GM12865 (cell line): ENCODE measurements at regions not wholly inside any gene's neighbourhood (a gene's known extent, or its start where the extent isn't known, plus 50 kb on each side); places are given as distances from the start of the nearest gene placed in this dataset.
"Not testable (repeated sequence)": the region's sequence is repeated elsewhere in the genome, so short reads cannot be mapped to it uniquely, and the experiment has no call there.

Experiments used
- DNase-seq: peaks from one replicate; pipeline ENCODE4 v3.0.0; 2010; ENCODE audit warnings: low read depth
- H3K4me3 ChIP-seq: 2 replicates; pipeline ENCODE4 v1.5.1; 2011; ENCODE audit warnings: mild to moderate bottlenecking, low read depth, low read length, control low read depth
- TF ChIP-seq, protein P1 (sequence below): IDR thresholded peaks from 2 replicates; pipeline ENCODE4 v1.5.1; 2011; ENCODE audit warnings: low read length, control low read depth, low read depth, inconsistent platforms; ENCODE audit not compliant: insufficient read depth; ENCODE audit errors: missing control alignments

DNA sequence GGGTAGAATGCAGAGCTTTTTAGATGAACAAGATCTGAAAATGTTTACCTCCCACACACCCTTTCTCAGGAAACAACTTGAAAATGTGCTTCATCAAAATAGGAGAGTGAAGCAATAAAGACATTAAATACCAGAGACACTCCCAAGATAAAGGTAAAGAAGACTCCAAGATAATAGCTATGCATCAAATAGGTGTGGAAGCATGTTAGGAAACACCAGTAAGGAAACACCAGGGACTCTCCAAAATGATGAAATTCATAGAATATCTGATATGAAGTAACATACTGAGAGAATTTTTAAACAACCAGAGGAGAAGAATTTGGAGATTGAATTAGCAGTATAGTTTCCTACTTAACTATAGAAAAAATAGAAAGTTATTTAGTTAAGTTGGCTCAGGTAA lies 57.0 kb downstream of the OR10A6 start:
- TF ChIP-seq, protein P1, sequence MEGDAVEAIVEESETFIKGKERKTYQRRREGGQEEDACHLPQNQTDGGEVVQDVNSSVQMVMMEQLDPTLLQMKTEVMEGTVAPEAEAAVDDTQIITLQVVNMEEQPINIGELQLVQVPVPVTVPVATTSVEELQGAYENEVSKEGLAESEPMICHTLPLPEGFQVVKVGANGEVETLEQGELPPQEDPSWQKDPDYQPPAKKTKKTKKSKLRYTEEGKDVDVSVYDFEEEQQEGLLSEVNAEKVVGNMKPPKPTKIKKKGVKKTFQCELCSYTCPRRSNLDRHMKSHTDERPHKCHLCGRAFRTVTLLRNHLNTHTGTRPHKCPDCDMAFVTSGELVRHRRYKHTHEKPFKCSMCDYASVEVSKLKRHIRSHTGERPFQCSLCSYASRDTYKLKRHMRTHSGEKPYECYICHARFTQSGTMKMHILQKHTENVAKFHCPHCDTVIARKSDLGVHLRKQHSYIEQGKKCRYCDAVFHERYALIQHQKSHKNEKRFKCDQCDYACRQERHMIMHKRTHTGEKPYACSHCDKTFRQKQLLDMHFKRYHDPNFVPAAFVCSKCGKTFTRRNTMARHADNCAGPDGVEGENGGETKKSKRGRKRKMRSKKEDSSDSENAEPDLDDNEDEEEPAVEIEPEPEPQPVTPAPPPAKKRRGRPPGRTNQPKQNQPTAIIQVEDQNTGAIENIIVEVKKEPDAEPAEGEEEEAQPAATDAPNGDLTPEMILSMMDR = no peak
- DNase-seq = no peak
- H3K4me3 ChIP-seq = no peak overlapping the region

DNA sequence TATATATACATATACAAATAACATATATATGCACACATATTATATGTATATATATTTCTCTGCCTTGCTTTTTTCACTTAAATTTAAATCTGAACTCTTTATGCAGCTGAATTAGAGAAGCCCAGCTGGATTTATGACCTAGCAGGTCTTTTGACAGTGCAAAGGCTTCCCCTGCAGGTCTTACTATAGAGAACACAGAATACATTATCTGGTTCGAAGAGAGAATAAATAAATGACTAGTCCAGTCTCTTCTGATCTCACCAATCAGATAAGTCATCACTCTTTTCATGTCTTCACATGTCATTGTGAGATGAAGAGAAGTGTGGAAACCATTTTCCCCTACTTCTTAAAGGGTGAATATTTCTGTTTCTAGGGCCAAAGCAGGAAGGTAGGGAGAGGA lies 58.2 kb downstream of the OR10A6 start:
- TF ChIP-seq, protein P1 = no peak
- no peak overlapping the region for H3K4me3 ChIP-seq
- DNase-seq = no peak

DNA sequence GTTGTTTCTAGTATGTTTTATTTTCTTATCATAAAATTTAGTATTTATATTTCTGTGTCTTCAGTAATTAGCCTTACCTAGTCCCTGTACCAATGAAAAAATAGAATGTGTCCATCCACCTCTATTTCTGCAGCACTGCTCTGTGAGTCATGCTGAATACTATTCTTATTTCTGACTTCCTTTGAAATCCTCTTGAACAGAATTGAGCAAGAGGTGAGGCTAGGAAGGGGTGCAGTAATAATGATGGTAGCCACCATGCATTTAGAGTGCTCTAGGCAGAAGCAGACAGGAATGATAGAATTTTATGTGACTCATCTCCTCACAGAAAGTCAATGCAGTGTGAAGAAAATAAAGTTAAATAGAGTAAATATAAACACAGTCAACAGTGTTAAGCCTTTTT lies 60.0 kb downstream of the OR10A6 start:
- H3K4me3 ChIP-seq = no peak overlapping the region
- TF ChIP-seq, protein P1 = no peak
- DNase-seq = no peak

DNA sequence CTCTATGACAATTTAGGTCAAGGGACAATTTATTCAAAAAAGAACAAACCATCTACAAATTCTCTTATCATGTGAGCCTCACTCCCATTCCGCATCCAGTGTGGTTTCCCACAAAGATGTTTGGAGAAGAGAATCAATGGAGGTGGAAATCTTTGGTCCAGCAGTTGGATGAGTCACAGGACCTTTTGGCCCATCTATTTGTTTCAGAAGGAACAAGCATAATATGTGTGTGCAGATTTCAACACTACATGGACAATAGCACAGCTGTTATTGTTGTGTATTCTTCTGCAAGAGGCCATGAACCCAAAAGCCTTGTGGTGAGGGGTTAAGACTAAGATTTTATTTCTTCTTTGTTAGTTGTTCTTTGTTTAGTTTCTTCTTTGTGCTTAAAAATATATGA lies 61.6 kb downstream of the OR10A6 start:
- DNase-seq = no peak
- H3K4me3 ChIP-seq = no peak overlapping the region
- TF ChIP-seq, protein P1 = no peak

DNA sequence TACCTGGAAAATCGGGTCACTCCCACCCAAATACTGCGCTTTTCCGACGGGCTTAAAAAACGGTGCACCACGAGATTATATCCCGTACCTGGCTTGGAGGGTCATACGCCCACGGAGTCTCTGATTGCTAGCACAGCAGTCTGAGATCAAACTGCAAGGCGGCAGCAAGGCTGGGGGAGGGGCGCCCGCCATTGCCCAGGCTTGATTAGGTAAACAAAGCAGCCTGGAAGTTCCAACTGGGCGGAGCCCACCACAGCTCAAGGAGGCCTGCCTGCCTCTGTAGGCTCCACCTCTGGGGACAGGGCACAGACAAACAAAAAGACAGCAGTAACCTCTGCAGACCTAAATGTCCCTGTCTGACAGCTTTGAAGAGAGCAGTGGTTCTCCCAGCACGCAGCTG lies 64.5 kb upstream of the OR5P2 start:
- not testable (repeated sequence) for H3K4me3 ChIP-seq, DNase-seq

GRCh38 chr11:7860844-7861243 lies 64.1 kb upstream of the OR5P2 start:
- H3K4me3 ChIP-seq, DNase-seq: not testable (repeated sequence)

DNA sequence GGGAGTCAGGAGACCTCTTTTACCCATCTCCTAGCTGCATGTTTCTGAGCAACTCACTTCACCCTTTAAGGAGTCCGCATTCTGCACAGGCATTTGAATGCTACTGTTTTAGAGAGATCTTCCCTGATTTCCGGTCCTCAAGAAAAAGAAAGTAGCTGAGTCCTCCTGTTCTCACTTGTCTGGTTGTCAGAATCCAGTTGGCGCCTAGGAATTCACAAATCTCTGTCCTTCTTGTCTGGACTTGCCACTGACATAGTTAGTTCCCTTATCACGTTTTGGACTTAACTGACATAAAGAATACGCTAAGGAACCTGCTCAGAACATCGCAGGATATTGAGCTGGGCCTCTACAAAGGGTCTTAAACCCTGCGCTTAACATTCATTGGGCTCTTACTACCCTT lies 61.3 kb upstream of the OR5P2 start:
- H3K4me3 ChIP-seq = no peak overlapping the region
- no peak for DNase-seq
- TF ChIP-seq, protein P1 = no peak

GRCh38 chr11:7851391-7851790 lies 54.6 kb upstream of the OR5P2 start:
- TF ChIP-seq, protein P1 = peak; percentile 7
- no peak overlapping the region for H3K4me3 ChIP-seq
- DNase-seq = peak; percentile 1
